Keratinocyte (primary cell): ENCODE measurements at regions not wholly inside any gene's neighbourhood (a gene's known extent, or its start where the extent isn't known, plus 50 kb on each side); places are given as distances from the start of the nearest gene placed in this dataset.

Experiments used
- DNase-seq: peaks from one replicate; pipeline ENCODE4 v3.0.0-alpha.2; 2011; ENCODE audit warnings: low read depth, missing footprints, low spot score
- FAIRE-seq: peaks from 2 replicates; lab custom pipeline; 2011; peaks lifted over from hg19 to GRCh38; lab: Jason Lieb, UNC
- H2AFZ ChIP-seq: 2 replicates; pipeline ENCODE4 v1.6.0; 2012; ENCODE audit warnings: low read length, control low read depth, inconsistent platforms; ENCODE audit not compliant: control insufficient read depth
- H3K27ac ChIP-seq: 2 replicates; pipeline ENCODE4 v1.5.1; 2011; ENCODE audit warnings: low read length; ENCODE audit not compliant: control insufficient read depth, insufficient read depth
- H3K27me3 ChIP-seq: 3 replicates; pipeline ENCODE4 v1.6.0; 2011; ENCODE audit warnings: low read length; ENCODE audit not compliant: control insufficient read depth, insufficient read depth; ENCODE audit errors: extremely low read depth
- H3K36me3 ChIP-seq, 2 experiments: 2 replicates in 1 of 2; 3 replicates in 1 of 2; pipeline ENCODE4 v1.5.1; 2011; ENCODE audit warnings: low read length in 2 of 2, mild to moderate bottlenecking in 1 of 2; ENCODE audit not compliant: control insufficient read depth in 2 of 2, insufficient read depth in 2 of 2; ENCODE audit errors: extremely low read depth in 1 of 2
- H3K4me1 ChIP-seq: 3 replicates; pipeline ENCODE4 v1.5.1; 2011; ENCODE audit warnings: low read length; ENCODE audit not compliant: control insufficient read depth, insufficient read depth; ENCODE audit errors: extremely low read depth
- H3K4me2 ChIP-seq: 3 replicates; pipeline ENCODE4 v1.6.0; 2011; ENCODE audit warnings: low read depth, low read length; ENCODE audit not compliant: control insufficient read depth, insufficient read depth; ENCODE audit errors: extremely low read depth
- H3K4me3 ChIP-seq, 3 experiments: fragments of 200-600 bp in 1 of 3; sonication (generic) in 1 of 3; 2 replicates in 2 of 3; 3 replicates in 1 of 3; pipeline ENCODE4 v1.5.1; 2011 to 2016; ENCODE audit warnings: low read length in 3 of 3, mild to moderate bottlenecking in 3 of 3, control low read depth in 2 of 3, inconsistent platforms in 1 of 3, low read depth in 1 of 3, mixed read lengths in 1 of 3, mixed run types in 1 of 3, moderate library complexity in 1 of 3; ENCODE audit not compliant: control insufficient read depth in 2 of 3, insufficient read depth in 2 of 3; ENCODE audit errors: extremely low read depth in 1 of 3
- H3K79me2 ChIP-seq: 2 replicates; pipeline ENCODE4 v1.6.0; 2012; ENCODE audit warnings: low read length; ENCODE audit not compliant: control insufficient read depth, insufficient read depth
- H3K9ac ChIP-seq: 3 replicates; pipeline ENCODE4 v1.6.0; 2011; ENCODE audit warnings: low read length; ENCODE audit not compliant: control insufficient read depth, insufficient read depth; ENCODE audit errors: extremely low read depth
- H3K9me1 ChIP-seq: 3 replicates; pipeline ENCODE4 v1.6.0; 2011; ENCODE audit warnings: low read length; ENCODE audit not compliant: control insufficient read depth, insufficient read depth; ENCODE audit errors: extremely low read depth
- H3K9me3 ChIP-seq: 2 replicates; pipeline ENCODE4 v1.5.1; 2012; ENCODE audit warnings: low read depth, low read length; ENCODE audit not compliant: control insufficient read depth
- H4K20me1 ChIP-seq: 3 replicates; pipeline ENCODE4 v1.6.0; 2011; ENCODE audit warnings: low read length; ENCODE audit not compliant: control insufficient read depth, insufficient read depth; ENCODE audit errors: extremely low read depth
- CTCF ChIP-seq, 3 experiments: IDR thresholded peaks in 1 of 3; conservative IDR thresholded peaks in 1 of 3; optimal IDR thresholded peaks in 1 of 3; 2 replicates in 2 of 3; 3 replicates in 1 of 3; pipeline versions ENCODE3 to v1.5.1; 2011; ENCODE audit warnings: low read length in 3 of 3, mild to moderate bottlenecking in 3 of 3, moderate library complexity in 2 of 3, control low read depth in 1 of 3, inconsistent platforms in 1 of 3; ENCODE audit not compliant: insufficient read depth in 2 of 3; ENCODE audit errors: extremely low read depth in 1 of 3
- EZH2 ChIP-seq: IDR thresholded peaks from one replicate; pipeline ENCODE4 v1.6.1; 2012; ENCODE audit warnings: inconsistent platforms, mild to moderate bottlenecking, low read length, moderate library complexity
- dilution Hi-C: fragments of 300-500 bp; cut with MboI; formaldehyde crosslinking; loops from one replicate; pipeline ENCODE4 v1.7.0; 2020; ENCODE audit warnings: low sequenced_read_pairs; ENCODE audit not compliant: extremely low pct_ligation_motif_present

- dilution Hi-C loops, result no loop called here
Observed at GRCh38 chr5:88518131-88519016, 249.7 kb upstream of the TMEM161B start.

GRCh38 chr5:88515881-88516819, 247.5 kb upstream of the TMEM161B start:
- H3K79me2 ChIP-seq, result no peaks in the 10 kb centered on the region
- DNase-seq (no peak), FAIRE-seq (no peak)
- no peak for TF ChIP-seq CTCF (optimal IDR thresholded peaks at IDR 0.05 in 1 of 3, IDR thresholded peaks at IDR 0.05 in 1 of 3, conservative IDR thresholded peaks at IDR 0.05 in 1 of 3; ENCODE audit: extremely low read depth in 1 of 3, insufficient read depth in 2 of 3, low read length in 3 of 3)
- TF ChIP-seq EZH2, result no peak
- H3K27me3 ChIP-seq, result no peaks in the 10 kb centered on the region
- no peaks in the 10 kb centered on the region for H4K20me1 ChIP-seq
- no peak overlapping the region for H3K4me3 ChIP-seq
- no peaks in the 10 kb centered on the region for H3K9me3 ChIP-seq
- no peaks in the 10 kb centered on the region for H3K4me1 ChIP-seq
- H3K27ac ChIP-seq, result no peak overlapping the region
- dilution Hi-C loops, result no loop called here
- H2AFZ ChIP-seq, result no peak overlapping the region
- H3K4me2 ChIP-seq, result no peak overlapping the region
- H3K9ac ChIP-seq, result no peak overlapping the region
- no peaks in the 10 kb centered on the region for H3K36me3 ChIP-seq
- no peaks in the 10 kb centered on the region for H3K9me1 ChIP-seq

More at GRCh38 chr5:88518131-88519016, 249.7 kb upstream of the TMEM161B start:
- Histone ChIP-seq H3K36me3 (no peaks in the 10 kb centered on the region), H3K4me2 (no peak overlapping the region), H3K4me3 (no peak overlapping the region), H3K27me3 (no peaks in the 10 kb centered on the region), H3K9me3 (no peaks in the 10 kb centered on the region), H3K79me2 (no peaks in the 10 kb centered on the region), H2AFZ (no peak overlapping the region), H3K9ac (no peak overlapping the region), H3K4me1 (no peaks in the 10 kb centered on the region), H4K20me1 (no peaks in the 10 kb centered on the region), H3K27ac (no peak overlapping the region), H3K9me1 (no peaks in the 10 kb centered on the region)
- no peak for FAIRE-seq
- TF ChIP-seq CTCF (optimal IDR thresholded peaks at IDR 0.05 in 1 of 3, IDR thresholded peaks at IDR 0.05 in 1 of 3, conservative IDR thresholded peaks at IDR 0.05 in 1 of 3; ENCODE audit: extremely low read depth in 1 of 3, insufficient read depth in 2 of 3, low read length in 3 of 3), result no peak
- no peak for TF ChIP-seq EZH2
- DNase-seq, result no peak
